ENCODE measurements at regions not wholly inside any gene's neighbourhood (a gene's known extent, or its start where the extent isn't known, plus 50 kb on each side); places are given as distances from the start of the nearest gene placed in this dataset.

DNA sequence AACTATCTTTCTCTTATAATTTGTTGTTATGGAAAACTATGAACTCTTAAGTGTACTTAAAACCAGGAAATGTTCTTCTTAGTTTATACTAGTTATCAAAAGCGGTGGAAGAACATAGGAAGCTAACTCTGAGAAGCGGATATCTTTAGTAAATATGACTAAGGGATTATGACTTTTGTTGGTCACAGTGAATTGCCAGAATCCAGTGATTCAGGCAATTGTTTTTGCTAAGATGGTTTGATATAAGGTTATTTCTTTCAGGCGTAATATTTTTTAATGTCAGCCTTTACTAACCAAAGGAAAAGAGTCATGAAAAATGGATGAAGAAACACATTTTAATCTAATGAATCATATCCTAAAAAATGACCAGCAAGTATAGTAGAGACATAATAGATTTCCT is 473.5 kb downstream of the FOXG1 start:
- Histone ChIP-seq H3K36me3 (ENCODE audit: control insufficient read depth, insufficient read depth, low read length) (no peaks in the 10 kb centered on the region), H3K27me3 (ENCODE audit: control insufficient read depth, insufficient read depth, low read length) (no peaks in the 10 kb centered on the region), H3K4me3 (ENCODE audit: low read depth, low read length) (no peak overlapping the region)
- no peak for DNase-seq (ENCODE audit: low read depth)
- TF ChIP-seq, protein P1, sequence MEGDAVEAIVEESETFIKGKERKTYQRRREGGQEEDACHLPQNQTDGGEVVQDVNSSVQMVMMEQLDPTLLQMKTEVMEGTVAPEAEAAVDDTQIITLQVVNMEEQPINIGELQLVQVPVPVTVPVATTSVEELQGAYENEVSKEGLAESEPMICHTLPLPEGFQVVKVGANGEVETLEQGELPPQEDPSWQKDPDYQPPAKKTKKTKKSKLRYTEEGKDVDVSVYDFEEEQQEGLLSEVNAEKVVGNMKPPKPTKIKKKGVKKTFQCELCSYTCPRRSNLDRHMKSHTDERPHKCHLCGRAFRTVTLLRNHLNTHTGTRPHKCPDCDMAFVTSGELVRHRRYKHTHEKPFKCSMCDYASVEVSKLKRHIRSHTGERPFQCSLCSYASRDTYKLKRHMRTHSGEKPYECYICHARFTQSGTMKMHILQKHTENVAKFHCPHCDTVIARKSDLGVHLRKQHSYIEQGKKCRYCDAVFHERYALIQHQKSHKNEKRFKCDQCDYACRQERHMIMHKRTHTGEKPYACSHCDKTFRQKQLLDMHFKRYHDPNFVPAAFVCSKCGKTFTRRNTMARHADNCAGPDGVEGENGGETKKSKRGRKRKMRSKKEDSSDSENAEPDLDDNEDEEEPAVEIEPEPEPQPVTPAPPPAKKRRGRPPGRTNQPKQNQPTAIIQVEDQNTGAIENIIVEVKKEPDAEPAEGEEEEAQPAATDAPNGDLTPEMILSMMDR (IDR thresholded peaks at IDR 0.05; ENCODE audit: insufficient read depth, low read length, poor library complexity, severe bottlenecking), result no peak

DNA sequence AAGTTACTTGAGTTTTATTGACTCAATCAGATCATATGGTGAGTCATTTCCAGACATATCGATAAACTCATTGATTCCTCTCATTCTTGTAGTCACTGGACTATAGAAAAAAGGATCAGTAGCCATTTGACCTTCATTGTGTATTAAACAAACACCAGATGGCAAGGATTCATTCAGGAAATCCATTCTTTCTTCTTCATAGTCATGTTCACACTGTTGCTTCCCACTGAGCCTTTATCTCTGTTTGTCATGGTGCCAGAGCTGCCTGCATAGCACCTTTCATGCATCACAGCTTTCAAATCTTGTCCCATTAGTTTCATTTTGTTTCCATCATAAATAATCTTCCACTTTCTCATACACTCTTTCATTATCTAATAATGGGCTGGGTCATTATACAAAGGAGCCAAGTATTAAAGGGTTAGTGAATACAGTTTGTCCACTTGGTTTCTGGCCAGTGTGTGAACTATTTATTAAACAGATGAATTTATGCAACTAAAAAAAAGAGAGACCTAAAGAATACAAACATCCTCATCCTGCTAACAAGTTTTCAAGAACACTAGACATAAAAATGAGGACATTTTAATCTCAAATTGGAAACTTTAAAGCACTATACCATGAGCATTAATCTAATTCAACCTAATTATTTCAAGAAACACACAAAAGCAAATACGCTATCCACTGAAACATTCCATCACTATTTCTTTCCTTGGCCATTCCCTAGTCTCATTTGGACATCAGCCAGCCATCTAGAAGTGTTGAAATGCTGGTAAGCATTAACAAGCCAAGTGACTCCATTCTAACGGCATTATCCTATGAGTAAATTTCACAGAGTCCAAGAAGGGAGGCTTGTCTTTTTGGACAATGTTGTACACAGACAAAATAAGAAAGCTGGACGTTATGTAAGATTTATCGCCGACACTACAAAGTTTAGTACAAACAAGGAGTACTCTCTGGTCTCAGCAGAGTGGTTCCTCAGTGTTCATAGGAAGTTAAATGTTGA is 476.5 kb downstream of the FOXG1 start:
- TF ChIP-seq, protein P1 (IDR thresholded peaks at IDR 0.05; ENCODE audit: insufficient read depth, low read length, poor library complexity, severe bottlenecking), result no peak
- Histone ChIP-seq H3K4me3 (ENCODE audit: low read depth, low read length) (no peak overlapping the region), H3K27me3 (ENCODE audit: control insufficient read depth, insufficient read depth, low read length) (no peaks in the 10 kb centered on the region), H3K36me3 (ENCODE audit: control insufficient read depth, insufficient read depth, low read length) (no peaks in the 10 kb centered on the region)
- no peak for DNase-seq (ENCODE audit: low read depth)

DNA sequence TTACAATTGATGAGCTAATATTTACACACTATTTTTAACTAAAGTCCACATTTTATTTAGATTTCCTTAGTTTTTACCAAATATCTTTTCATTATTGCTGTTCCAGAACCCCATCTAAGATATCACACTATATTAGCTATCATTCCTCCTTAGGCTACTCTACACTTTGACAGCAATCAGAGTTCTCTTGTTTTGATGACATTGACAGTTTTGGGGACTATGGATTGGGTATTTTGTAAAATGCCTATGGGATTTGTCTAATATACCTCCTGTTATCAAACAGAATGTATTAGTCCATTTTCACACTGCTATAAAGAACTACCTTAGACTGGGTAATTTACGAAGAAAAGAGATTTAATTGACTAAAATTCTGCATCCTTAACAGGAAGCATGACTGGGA is 489.1 kb downstream of the FOXG1 start:
- Histone ChIP-seq H3K36me3 (ENCODE audit: control insufficient read depth, insufficient read depth, low read length) (no peaks in the 10 kb centered on the region), H3K27me3 (ENCODE audit: control insufficient read depth, insufficient read depth, low read length) (no peaks in the 10 kb centered on the region), H3K4me3 (ENCODE audit: low read depth, low read length) (no peak overlapping the region)
- DNase-seq (ENCODE audit: low read depth), result no peak
- TF ChIP-seq, protein P1 (IDR thresholded peaks at IDR 0.05; ENCODE audit: insufficient read depth, low read length, poor library complexity, severe bottlenecking), result no peak

DNA sequence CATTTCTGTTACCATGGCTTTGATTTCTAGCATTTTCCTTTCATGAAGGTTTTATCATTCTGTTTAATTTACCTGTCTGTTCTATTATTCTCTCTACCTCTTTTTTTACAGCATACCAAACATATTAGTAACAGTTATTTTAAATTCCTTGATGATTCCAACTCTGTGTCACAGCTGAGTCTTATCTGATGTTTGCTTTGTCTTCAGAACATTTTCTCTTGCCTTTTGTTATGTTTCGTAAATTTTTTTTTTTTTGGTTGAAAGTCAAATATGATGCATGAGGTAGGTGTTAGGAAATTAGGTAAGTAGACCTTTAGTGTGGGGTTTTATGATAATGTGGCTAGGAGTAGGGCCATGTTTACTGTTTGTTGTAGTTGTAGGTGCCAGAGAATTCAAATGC is 496.4 kb downstream of the FOXG1 start:
- TF ChIP-seq, protein P1 (IDR thresholded peaks at IDR 0.05; ENCODE audit: insufficient read depth, low read length, poor library complexity, severe bottlenecking), result no peak
- H3K27me3 ChIP-seq (ENCODE audit: control insufficient read depth, insufficient read depth, low read length), result no peaks in the 10 kb centered on the region
- no peak for DNase-seq (ENCODE audit: low read depth)
- no peak overlapping the region for H3K4me3 ChIP-seq (ENCODE audit: low read depth, low read length)
- H3K36me3 ChIP-seq (ENCODE audit: control insufficient read depth, insufficient read depth, low read length), result no peaks in the 10 kb centered on the region

DNA sequence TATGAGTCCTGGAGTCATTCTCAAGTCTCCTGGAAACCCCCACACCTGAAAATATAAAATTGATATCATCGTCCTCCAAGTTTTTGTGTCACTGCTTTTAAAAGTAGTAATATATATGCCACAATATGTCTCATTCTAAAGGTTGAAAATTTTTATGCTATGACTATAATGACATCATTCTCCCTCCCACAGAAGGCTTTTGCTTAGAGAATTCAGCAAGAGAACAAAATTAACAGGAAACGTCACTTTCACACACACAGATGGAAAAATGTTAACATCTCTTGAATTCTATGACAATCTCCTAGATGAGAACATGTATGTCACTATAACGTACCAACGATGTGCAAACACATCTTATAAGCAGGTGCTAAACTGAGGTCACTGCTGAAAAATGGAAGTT is 498.3 kb downstream of the FOXG1 start:
- TF ChIP-seq, protein P1 (IDR thresholded peaks at IDR 0.05; ENCODE audit: insufficient read depth, low read length, poor library complexity, severe bottlenecking), result no peak
- Histone ChIP-seq H3K4me3 (ENCODE audit: low read depth, low read length) (no peak overlapping the region), H3K27me3 (ENCODE audit: control insufficient read depth, insufficient read depth, low read length) (no peaks in the 10 kb centered on the region), H3K36me3 (ENCODE audit: control insufficient read depth, insufficient read depth, low read length) (no peaks in the 10 kb centered on the region)
- DNase-seq (ENCODE audit: low read depth), result no peak
